HG03025 (cell line): ENCODE measurements at regions not wholly inside any gene's neighbourhood (a gene's known extent, or its start where the extent isn't known, plus 50 kb on each side); places are given as distances from the start of the nearest gene placed in this dataset.
"Not testable (repeated sequence)": the region's sequence is repeated elsewhere in the genome, so short reads cannot be mapped to it uniquely, and the experiment has no call there.

Experiments used
- ATAC-seq: cut with Tn5 transposase; IDR thresholded peaks from one replicate; pipeline ENCODE4 v1.9.1; 2021; ENCODE audit warnings: mild to moderate bottlenecking, moderate library complexity; ENCODE audit not compliant: unreplicated experiment, low FRiP score

DNA sequence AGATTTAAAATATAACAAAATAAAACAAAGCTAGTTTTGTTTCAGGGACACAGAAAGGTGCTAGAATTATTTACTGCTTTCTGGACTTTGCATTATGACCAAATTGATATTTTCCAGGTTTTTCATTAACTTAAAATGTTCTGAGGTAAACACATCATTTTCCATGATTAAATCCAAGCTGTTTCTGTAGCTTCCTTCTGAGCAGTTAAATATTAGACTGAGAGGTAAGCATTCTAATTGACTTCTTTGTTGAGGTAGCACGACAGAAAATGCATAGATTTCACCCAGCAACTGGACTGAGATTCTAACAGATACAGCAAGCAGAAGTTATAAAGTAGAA is 98.3 kb downstream of the BMP4 start:
- ATAC-seq: no peak

DNA sequence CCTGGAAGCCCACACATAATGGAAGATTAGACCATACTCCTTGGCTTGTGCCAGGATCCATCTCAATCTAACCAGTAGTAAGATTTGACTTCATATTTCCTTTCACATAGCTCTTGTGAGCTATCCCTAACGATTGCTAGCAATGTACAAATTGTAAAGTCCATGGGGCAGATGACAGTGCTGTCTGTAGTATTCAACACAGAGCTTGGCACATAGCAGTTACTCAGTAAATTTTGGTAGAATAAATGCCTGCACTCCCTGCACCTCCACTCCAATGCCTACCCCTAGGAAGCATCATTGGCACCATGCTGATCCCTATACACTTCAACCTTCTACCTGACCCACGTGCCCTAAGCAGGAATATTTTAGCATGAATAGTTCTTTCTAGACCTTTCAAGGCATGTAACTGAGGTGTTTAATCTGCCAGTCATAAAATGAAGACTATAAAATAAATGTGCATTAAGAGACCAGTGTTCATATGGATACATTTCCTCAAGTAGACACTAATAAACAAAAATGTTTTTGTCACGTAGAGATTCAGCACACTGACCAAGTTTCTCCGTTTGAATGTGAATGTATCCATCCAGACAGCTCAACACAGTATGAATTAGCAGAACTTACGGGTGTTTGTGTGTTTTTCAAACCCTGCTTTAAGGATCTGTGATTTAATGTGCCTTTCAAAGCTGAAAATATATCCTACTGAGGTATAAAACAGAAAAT is 98.8 kb downstream of the BMP4 start:
- ATAC-seq: no peak

GRCh38 chr14:53855574-53855973 is 101.1 kb downstream of the BMP4 start:
- no peak for ATAC-seq

GRCh38 chr14:53855127-53855526 is 101.5 kb downstream of the BMP4 start:
- no peak for ATAC-seq

DNA sequence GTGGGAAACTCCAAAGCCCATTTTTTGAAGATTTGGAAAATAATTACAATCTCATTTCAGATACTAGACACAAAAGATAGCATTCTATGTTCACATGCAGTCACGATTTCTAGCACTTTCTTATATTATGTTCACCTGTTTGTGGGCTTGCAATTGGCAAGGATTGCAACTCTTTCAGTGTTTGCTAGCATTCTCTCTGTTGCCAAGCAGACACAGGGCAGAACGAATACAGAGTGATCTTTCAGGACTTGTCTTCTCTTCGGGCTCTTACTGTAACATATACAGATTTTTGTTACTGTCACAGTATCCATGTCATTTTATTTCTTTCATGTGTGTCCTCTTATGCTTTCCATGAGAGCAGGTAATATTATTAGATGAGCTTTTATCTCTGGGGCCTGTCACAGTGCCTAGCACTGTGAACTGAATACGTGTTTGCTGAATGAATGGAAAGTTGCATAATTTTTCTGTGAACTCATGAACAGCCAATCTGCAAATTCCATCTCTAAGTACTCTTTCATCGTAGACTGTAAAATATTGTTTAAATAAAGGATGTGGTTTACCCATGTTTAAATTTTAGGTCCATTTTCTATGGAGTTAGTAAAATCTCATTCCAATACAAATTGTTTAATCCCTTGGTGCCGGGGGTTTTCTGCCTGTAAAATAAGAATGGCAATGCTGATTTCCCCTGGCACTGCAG is 105.1 kb downstream of the BMP4 start:
- ATAC-seq: no peak

DNA sequence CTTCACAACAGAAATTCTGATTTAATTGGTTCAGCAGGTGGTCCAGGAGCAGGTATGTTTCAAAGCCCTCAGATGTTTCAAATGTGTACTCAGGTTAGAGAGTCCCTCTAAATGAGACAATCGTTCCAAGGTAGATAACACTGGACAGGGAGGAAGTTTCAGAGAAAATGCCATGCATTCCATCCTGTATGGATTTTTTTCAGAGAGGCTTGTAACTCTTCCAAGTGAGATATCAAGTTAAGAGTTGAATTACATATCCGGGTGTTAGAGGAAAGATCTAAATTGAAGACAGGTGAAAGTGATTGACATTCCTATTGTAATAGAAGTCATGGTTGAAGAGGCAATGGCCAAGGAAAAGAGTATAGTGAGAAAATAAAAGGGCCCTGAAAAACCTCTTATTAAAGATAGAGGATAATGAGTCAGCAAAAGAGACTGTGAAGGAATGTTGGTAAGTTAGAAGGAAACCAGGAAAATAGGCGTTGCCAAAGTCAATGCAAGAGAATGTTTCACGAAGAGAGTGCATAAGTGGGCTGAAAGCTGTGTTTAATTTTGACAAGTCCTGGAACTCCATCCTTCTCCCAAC is 105.8 kb downstream of the BMP4 start:
- ATAC-seq: no peak

- ATAC-seq: no peak
These were observed 107.1 kb downstream of the BMP4 start for GRCh38 chr14:53849549-53849948.

DNA sequence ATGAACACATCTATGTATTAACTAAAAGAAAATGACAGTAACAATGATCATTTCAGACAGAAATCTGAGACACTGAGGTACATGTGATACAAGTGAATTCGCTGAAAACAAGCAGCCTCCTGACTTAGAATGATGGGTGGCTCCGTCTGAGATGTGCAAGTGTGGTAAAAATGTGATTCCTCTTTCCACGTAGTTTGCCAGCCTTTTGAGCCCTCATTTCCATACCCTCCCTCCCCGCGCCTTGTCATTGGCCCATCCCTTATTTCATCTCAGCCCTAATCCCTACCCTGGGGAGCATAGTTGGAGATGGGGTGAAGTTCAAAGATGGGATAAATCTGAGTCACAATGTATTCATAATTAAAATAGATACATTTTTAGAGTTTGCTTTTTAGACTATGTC is 107.8 kb downstream of the BMP4 start:
- no peak for ATAC-seq

DNA sequence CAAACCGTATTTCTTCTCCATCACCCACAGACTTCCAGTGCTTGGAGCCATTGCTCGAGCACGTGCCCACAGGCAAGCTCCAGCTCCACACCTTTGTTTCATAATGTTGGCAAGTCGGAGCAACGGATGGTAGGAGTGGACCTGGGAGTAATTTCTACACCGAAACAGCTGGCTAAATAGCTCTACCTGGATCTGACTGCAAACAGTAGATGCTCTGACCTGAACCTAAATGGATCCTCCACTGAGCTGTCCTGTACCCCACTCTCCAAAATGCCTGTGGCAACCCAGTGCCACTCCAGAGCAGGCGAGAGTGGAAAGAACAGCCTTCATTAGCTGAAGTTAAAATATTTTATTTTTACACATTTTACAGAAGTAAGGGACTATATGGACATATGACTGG is 108.7 kb downstream of the BMP4 start:
- ATAC-seq: no peak

DNA sequence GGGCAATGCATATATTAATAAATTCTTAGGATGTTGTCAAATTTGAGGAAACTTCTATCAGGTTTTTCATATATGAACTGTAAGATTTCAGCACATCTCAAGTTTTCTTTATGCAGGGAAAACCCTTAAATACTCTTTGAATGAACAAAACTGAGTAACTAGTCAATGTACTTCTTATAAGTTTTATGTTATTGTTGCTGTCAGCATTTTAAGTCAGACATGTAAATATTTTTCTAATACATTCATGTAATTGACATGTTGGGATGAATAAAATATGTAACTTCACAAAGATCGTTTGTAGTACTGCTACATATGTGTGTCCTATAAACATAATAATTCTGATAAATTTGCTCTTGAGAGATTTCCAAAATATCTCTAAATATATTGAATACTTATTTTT is 109.6 kb downstream of the BMP4 start:
- no peak for ATAC-seq

DNA sequence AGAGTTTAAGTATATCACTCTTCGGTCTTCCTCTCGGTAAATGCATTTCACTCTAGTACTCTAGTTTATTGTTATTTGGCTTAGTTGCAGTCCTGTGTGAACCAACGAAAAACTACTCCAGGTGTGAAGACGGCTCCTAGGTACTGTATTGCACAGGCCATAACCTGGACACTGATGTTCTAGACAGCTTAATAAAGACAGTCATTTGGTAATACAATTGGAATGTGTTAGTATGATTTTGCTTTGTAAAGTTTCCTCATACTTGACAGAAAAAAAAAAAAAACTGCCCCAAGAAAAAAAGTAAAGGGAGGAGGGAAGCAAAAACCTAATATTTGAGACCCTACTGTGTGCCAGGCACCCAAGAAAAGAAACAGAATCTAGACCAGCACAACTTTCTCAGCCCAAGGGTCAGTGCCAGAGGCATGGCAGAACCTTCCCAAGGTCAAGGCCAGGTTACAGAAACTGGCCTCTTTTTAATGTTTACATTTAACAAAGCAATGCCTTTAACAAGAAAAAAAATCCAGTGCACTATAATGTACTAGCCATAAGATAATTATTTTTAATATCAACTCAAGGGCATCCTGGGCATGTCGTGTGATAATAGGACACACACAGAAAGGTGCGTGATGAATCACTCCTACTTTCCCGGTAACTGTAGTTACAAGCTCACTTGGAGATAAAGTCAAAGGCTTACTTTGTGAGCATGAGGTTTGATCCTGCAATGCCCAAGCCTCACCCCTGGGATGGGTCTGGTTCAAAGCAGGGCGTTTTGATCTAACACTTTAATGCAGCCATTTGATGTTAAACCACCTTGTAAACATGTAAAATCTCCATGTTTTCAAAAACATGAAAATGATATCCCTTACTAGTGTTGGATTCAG is 110.6 kb downstream of the BMP4 start:
- no peak for ATAC-seq

DNA sequence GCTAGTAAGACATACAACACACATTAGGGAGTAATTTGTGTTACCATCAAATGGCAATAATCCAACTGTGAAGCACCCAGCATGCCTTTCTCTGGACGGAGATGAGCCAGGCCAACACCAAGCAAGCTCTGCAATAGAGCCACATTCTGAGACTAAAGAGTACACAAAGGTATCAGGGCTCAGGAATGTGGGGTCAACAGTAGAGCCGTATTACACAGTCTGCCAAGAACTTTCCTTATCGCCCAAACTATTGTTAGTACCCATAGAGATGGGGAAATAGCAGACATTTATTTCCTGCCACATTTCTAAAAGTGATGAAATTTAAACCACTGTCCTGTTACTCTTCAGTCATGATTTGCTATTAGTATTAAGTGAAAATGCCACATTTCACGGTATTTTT is 113.7 kb downstream of the BMP4 start:
- no peak for ATAC-seq

DNA sequence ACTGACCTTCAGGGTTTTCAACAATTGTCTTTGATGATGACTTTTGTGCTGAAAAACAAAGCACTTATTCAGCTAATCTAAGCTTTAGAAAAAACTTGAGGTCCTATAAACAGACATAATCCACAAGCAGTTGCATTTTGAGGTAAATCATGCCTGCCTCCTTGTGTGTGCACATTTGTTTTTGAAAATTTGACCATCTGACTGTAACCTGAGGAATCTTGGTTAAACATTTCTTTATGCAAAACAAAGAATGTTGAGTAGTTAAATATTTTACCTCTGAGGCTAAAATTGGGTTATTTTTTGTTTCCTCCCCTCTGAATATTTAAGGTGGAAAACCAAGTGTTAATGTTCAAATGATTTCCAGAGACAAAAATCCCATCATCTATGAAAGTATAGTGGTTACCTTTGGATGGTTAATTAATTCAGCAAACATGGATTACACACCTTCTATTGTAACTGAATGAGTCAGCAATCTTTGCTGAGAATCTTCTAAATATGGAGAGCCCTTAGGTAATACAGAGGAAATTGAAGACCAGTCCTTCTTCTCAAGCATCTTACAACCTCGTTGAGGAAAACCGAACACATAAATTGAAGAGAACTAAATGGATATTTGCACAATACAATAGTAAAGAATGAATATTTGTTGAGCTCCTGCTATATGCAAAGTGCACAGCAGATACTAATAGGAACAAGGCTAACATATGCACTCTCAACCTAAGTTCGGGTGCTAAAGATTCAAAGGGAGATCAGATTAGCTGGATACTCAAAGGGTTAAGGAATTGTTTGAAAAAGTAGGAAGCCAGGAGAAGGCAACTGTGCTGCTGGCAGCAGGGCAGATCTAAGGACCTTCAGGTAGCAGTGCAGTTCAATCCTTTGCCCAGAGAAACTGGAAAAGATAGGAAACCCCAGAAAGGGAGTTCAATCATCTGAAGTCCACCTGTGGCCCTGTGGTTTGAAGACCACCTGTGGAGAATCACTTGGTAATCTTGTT is 115.2 kb downstream of the BMP4 start:
- no peak for ATAC-seq

DNA sequence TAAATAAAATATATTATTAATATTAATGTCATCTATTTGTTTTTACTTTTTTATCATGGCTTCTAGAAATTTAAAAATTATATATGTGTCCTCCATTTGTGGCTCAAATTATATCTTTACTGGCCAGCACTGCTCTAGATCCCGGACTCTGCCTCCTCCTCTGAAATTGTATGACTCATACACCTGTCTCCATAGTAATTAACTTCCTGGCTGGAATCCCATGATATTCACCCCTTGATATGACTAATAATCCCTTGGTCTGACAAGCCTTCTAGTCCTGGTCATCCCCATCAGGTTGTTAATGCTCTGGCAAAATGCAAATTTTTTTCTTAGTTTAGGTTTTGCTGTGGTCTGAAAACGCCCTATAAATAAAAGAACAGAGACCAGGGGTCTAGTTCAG is 116.2 kb downstream of the BMP4 start:
- ATAC-seq: no peak

GRCh38 chr14:53838374-53838773 is 118.3 kb downstream of the BMP4 start:
- no peak for ATAC-seq

DNA sequence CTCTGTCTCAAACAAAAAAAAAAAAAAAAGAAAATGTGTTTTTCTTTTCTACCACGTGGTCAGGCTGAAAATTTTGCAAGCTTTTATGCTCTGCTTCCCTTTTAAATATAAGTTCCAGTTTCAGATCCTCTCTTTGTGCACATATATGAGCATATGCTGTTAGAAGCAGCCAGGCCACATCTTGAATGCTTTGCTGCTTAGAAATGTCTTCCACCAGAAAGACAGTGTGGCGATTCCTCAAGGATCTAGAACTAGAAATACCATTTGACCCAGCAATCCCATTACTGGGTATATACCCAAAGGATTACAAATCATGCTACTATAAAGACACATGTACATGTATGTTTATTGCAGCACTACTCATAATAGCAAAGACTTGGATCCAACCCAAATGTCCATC is 119.0 kb downstream of the BMP4 start:
- not testable (repeated sequence) for ATAC-seq

GRCh38 chr14:53836551-53836950 is 120.1 kb downstream of the BMP4 start:
- no peak for ATAC-seq

DNA sequence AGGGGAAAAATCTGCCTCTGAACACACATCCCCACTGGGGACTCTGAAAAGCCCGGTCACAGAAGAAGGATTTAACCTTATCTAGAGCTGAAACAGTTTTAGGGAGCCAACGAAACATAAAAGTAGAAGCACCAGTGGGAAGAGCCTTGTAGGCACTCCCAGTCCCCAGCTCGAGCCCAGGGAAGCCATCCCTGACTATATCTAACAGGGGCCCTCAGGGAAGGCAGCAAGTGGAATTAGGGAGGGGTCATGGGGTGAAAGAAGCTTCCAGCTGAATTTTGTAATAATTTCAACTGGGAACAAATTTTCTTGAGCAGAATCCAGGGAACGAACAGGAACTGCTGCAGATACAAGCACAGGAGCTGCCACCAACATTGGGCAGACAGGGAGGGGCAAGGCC is 127.8 kb downstream of the BMP4 start:
- no peak for ATAC-seq

DNA sequence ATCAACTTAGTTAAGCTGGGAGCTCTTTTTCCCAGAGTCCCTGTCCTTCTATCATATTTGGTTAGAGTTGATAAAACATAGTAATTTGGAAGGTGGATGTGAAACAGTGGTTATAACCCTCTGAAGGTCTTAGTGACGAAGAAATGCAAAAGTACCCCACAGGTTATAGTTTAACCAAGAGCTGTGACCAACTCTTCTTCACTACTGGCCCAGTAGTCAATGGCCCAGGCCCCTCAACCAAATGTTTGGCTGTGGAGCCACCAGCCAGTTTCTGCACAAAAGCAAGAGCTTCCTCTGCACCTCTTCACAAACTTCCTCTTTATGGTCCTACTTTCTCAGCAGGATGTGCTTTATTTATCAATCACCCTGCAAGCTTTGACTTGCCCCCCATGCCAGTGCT is 132.6 kb downstream of the BMP4 start:
- ATAC-seq: no peak

DNA sequence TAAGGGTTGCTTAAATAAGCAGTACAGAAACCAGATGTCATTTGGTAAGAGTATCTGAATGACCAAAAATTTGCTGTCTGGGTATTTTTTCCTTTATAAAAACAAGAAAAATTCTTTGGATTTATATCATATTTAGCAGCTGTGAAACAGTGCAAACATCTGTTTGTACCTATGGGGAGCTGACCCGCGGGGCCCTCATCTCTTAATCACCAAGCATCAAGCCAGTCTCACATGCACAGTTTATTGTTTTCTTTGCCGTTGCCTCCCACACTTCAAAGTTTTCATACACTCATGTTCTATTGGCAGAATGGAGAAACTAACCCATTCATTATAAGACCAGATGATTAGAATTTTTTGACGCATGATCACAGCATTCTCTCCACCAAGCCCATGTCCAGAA is 142.2 kb downstream of the BMP4 start:
- ATAC-seq: no peak
